Sciatic nerve (tissue), 2 donors: ENCODE measurements at regions not wholly inside any gene's neighbourhood (a gene's known extent, or its start where the extent isn't known, plus 50 kb on each side); places are given as distances from the start of the nearest gene placed in this dataset.

Experiments used
- ATAC-seq: fragments of 200-7000 bp; cut with Tn5 transposase; one replicate; pipeline ENCODE4 v1.9.1; 2020; ENCODE audit warnings: mild to moderate bottlenecking, moderate library complexity
- DNase-seq: peaks from one replicate; pipeline ENCODE4 v3.0.0-alpha.2; 2020; ENCODE audit warnings: low spot score
- intact Hi-C: fragments of 100-400 bp; cut with DNase I; formaldehyde crosslinking; loops from one replicate; pipeline ENCODE4 v1.14.2; 2022
- donor health status: DM: no; HTN: no; CAD: no.
- donor health status: DM: no; HTN: no; CAD: no.

- no peak for ATAC-seq
- no peak for DNase-seq
- intact Hi-C loops: no loop called here
These were observed 74.9 kb upstream of the STEAP1B start for GRCh38 chr7:22574754-22575520.

GRCh38 chr7:22572937-22573336 is 72.9 kb upstream of the STEAP1B start:
- intact Hi-C loops: no loop called here
- DNase-seq (no peak), ATAC-seq (no peak)

DNA sequence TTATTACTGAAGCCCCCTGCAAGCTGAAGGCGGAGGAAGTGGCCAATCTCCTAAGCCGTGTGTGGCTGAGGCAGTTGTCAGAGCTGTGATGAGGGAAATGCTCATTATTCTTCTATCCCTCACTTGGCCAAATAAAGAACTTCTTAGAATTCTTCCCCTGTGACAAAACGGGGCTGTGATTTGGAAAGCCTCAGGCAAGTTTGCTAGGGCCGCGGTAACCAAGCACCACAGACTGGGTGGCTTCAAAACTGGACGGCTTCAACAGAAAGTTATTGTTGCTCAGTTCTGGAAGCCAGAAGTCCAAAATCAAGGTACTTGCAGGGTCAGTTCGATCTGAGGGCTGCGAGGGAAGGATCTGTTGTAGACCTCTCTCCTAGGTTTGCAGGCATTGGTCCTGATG is 72.3 kb upstream of the STEAP1B start:
- no peak for ATAC-seq
- intact Hi-C loops: no loop called here
- no peak for DNase-seq

DNA sequence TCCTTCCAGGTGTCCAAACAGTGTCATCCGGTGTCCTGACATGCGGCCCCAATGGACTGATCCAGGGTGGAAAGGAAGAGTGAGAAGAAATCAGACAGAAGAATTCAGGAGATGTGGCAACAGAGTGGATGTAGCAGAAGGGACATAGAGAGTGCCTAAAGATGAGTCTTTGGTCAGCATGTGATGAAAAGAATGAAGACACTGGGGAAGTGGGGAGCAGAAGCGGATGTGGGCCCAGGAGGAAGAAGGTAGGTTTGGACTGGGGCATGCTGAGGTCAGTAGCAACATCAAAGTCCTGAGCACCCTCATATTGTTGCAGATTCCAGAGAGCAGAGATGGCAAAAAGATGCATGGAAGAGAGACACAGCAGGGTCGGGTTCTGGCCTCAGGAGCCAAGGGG is 71.8 kb upstream of the STEAP1B start:
- no peak for DNase-seq
- intact Hi-C loops: no loop called here
- ATAC-seq: no peak

GRCh38 chr7:22569586-22570321 is 69.8 kb upstream of the STEAP1B start:
- DNase-seq (no peak), ATAC-seq (peak; percentile 43)
- intact Hi-C loops: no loop called here

GRCh38 chr7:22566592-22566991 is 66.6 kb upstream of the STEAP1B start:
- intact Hi-C loops: no loop called here
- no peak for ATAC-seq
- DNase-seq: no peak

- intact Hi-C loops: no loop called here
- no peak for ATAC-seq
- DNase-seq: no peak
These were observed 66.2 kb upstream of the STEAP1B start for GRCh38 chr7:22566176-22566575.

GRCh38 chr7:22565315-22565811 is 65.4 kb upstream of the STEAP1B start:
- ATAC-seq: peak; percentile 14
- intact Hi-C loops: no loop called here
- no peak for DNase-seq

GRCh38 chr7:22564511-22565045 is 64.6 kb upstream of the STEAP1B start:
- intact Hi-C loops: no loop called here
- DNase-seq: no peak
- peak; percentile 29 for ATAC-seq

DNA sequence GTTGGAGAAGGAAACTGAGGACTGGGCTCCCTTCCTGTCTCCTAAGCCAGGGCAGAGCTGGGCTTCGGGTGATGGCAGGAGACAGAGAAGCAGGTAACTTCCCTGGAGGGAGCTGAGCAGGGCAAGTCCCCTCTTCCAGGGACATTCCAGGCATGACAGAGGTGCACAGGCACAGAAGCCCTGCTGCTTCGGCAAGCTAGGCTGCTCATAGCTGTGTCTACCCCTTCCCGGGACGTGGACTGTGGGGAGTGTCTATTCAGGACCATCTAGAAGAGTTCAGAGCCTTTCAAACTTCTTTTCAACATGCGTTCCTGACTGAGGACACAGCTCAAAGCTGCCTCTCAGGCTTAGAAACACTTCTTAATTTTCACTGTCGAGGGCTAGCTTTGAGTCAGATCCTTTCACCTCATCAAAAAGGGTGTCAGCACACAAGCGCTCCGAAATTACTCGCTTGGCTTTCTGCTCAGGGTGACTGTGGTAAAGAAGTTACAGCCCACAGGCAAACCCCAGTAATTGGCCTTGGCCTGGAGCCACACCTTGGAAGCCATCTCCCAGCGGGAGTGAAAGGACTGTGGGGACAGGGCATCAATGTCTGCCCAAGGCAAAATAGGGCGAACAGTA is 63.7 kb upstream of the STEAP1B start:
- DNase-seq: no peak
- no peak for ATAC-seq
- intact Hi-C loops: no loop called here

- no peak for ATAC-seq
- intact Hi-C loops: no loop called here
These were observed 63.1 kb upstream of the STEAP1B start for GRCh38 chr7:22563032-22563501.

GRCh38 chr7:22561895-22562593 is 62.1 kb upstream of the STEAP1B start:
- intact Hi-C loops: no loop called here
- no peak for DNase-seq
- ATAC-seq: peak; percentile 7

More at GRCh38 chr7:22563032-22563501, 63.1 kb upstream of the STEAP1B start:
- DNase-seq: no peak

- DNase-seq: peak; percentile 85
- intact Hi-C loops: no loop called here
- ATAC-seq: peak; percentile 91
These were observed 61.4 kb upstream of the STEAP1B start for GRCh38 chr7:22561321-22561811.

DNA sequence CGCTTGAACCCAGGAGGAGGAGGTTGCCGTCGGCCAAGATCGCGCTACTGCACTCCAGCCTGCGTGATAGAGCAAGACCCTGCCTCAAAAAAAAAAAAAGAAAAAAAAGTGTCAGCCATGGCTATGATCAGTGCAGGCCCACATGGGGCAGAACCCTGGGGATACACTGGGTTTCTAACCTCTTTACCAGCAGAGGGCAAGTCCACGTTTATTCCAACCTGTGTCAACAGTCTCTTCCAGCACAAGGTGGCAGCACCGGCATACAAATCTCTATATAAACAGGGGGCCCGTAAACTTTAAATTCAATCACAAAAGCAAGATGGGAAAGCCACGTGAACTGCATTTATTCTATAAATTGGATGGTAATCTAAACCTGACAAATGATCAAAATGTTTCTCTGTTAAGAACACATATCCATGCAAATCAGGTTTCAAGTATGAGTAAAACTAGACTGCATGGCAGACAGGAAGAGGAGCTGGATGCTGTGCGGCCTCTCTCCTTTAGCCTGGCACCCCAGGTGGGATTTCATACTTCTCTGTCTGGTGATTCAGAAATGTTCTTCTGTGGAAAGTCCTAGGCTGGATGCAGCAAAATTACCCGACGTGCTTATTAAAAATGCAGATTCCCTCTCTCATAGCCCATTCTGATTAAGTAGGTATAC is 60.0 kb upstream of the STEAP1B start:
- DNase-seq (peak; percentile 81), ATAC-seq (peak; percentile 79)
- intact Hi-C loops: loop anchor here (10.0 kb wide), 2 partner anchors 165 to 495 kb away; partner anchors contain the start of gene IL6

GRCh38 chr7:22557167-22557566 is 57.2 kb upstream of the STEAP1B start:
- intact Hi-C loops: loop anchor here (10.0 kb wide), 2 partner anchors 168 to 498 kb away; partner anchors contain the start of gene IL6
- DNase-seq (no peak), ATAC-seq (no peak)

- intact Hi-C loops: loop anchor here (10.0 kb wide), 2 partner anchors 169 to 499 kb away; partner anchors contain the start of gene IL6
- DNase-seq: no peak
- ATAC-seq: no peak
These were observed 55.5 kb upstream of the STEAP1B start for GRCh38 chr7:22555476-22555875.

DNA sequence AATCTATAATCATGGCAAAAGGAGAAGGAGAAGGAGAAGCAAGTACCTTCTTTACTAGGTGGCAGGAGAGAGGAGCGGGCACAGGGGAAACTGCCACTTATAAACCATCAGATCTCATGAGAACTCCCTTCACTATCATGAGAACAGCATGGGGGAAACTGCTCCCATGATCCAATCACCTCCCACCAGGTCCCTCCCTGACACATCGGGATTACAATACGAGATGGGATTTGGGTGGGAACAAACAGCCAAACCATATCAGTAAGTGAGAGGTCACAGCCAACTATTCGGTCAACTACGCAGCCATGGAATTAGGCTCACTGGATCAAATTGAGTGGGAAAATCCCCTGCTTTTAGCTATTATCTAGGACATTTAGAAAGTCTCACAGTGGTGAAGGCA is 54.2 kb upstream of the STEAP1B start:
- DNase-seq: no peak
- no peak for ATAC-seq
- intact Hi-C loops: loop anchor here (10.0 kb wide), 2 partner anchors 171 to 501 kb away; partner anchors contain the start of gene IL6
